Tibial nerve (tissue), 4 donors: ENCODE measurements at regions not wholly inside any gene's neighbourhood (a gene's known extent, or its start where the extent isn't known, plus 50 kb on each side); places are given as distances from the start of the nearest gene placed in this dataset.

ENCODE experiments used
- CTCF ChIP-seq, 5 experiments: fragments of 200-600 bp in 3 of 5; fragments of 450-650 bp in 2 of 5; sonication (generic) in 3 of 5; IDR thresholded peaks; one replicate each; pipeline ENCODE4 v1.5.1; 2016 to 2019; ENCODE audit warnings: antibody characterized with exemption in 5 of 5, mild to moderate bottlenecking in 3 of 5, moderate library complexity in 2 of 5
- EP300 ChIP-seq, 2 donors: sonication (generic); formaldehyde crosslinking; IDR thresholded peaks; one replicate each; pipeline ENCODE4 v1.6.1; 2017; ENCODE audit warnings: antibody characterized with exemption in 2 of 2, mild to moderate bottlenecking in 1 of 2

- no peak for TF ChIP-seq EP300 (IDR thresholded peaks at IDR 0.05)
- TF ChIP-seq CTCF (IDR thresholded peaks at IDR 0.05), result no peak
Observed at GRCh38 chr12:106006382-106006781, 132.4 kb downstream of the NUAK1 start.
